Loucy (cell line): ENCODE measurements at regions not wholly inside any gene's neighbourhood (a gene's known extent, or its start where the extent isn't known, plus 50 kb on each side); places are given as distances from the start of the nearest gene placed in this dataset.

Source experiments
- H2AFZ ChIP-seq: fragments of 200-600 bp; sonication (generic); 2 replicates; pipeline ENCODE4 v1.6.0; 2016; ENCODE audit warnings: antibody characterized with exemption, mild to moderate bottlenecking, low read length, moderate library complexity
- H3F3A ChIP-seq: fragments of 200-600 bp; 2 replicates; pipeline ENCODE4 v1.6.0; 2016; ENCODE audit warnings: antibody characterized with exemption, low read depth, mild to moderate bottlenecking
- H3K27me3 ChIP-seq: fragments of 200-600 bp; sonication (generic); 2 replicates; pipeline ENCODE4 v1.6.1; 2014; ENCODE audit warnings: low read length, mild to moderate bottlenecking; ENCODE audit not compliant: insufficient read depth, poor library complexity, severe bottlenecking
- H3K36me3 ChIP-seq: fragments of 200-600 bp; sonication (generic); 2 replicates; pipeline ENCODE4 v1.6.1; 2016; ENCODE audit warnings: low read length; ENCODE audit not compliant: insufficient read depth
- H3K4me1 ChIP-seq: fragments of 200-600 bp; sonication (generic); 2 replicates; pipeline ENCODE4 v1.5.1; 2014; ENCODE audit warnings: low read length, mild to moderate bottlenecking; ENCODE audit not compliant: insufficient read depth, poor library complexity, severe bottlenecking
- H3K4me2 ChIP-seq: fragments of 200-600 bp; sonication (generic); 2 replicates; pipeline ENCODE4 v1.6.0; 2014; ENCODE audit warnings: antibody characterized with exemption, low read length, low read depth, mild to moderate bottlenecking; ENCODE audit not compliant: poor library complexity, severe bottlenecking
- H3K4me3 ChIP-seq: fragments of 200-600 bp; sonication (generic); 2 replicates; pipeline ENCODE4 v1.5.1; 2014; ENCODE audit warnings: low read length, mild to moderate bottlenecking, mixed read lengths; ENCODE audit not compliant: poor library complexity, severe bottlenecking
- H3K79me2 ChIP-seq: fragments of 200-600 bp; sonication (generic); 2 replicates; pipeline ENCODE4 v1.6.1; 2014; ENCODE audit warnings: low read length; ENCODE audit not compliant: insufficient read depth
- H3K9ac ChIP-seq: fragments of 200-600 bp; sonication (generic); 2 replicates; pipeline ENCODE4 v1.6.0; 2014; ENCODE audit warnings: mild to moderate bottlenecking, low read depth, low read length, moderate library complexity; ENCODE audit not compliant: poor library complexity, severe bottlenecking
- H3K9me2 ChIP-seq: fragments of 200-600 bp; sonication (generic); replicated peaks from 2 replicates; pipeline ENCODE4 v1.6.1; 2016; ENCODE audit warnings: low read depth, low read length, mixed read lengths
- H3K9me3 ChIP-seq: fragments of 200-600 bp; sonication (generic); 2 replicates; pipeline ENCODE4 v1.6.1; 2014; ENCODE audit warnings: mild to moderate bottlenecking, antibody characterized with exemption, low read length, low read depth; ENCODE audit not compliant: insufficient read depth
- H4K20me1 ChIP-seq: fragments of 200-600 bp; sonication (generic); 2 replicates; pipeline ENCODE4 v1.6.0; 2014; ENCODE audit warnings: antibody characterized with exemption, low read length, mild to moderate bottlenecking; ENCODE audit not compliant: insufficient read depth, poor library complexity, severe bottlenecking
- EZH2phosphoT487 ChIP-seq: fragments of 200-600 bp; IDR thresholded peaks from 2 replicates; pipeline ENCODE4 v1.6.1; 2018; ENCODE audit warnings: antibody characterized with exemption, mild to moderate bottlenecking, moderate library complexity, borderline replicate concordance
- TF ChIP-seq, protein P1 (sequence below): fragments of 200-600 bp; sonication (generic); conservative IDR thresholded peaks from 2 replicates; pipeline ENCODE4 v1.5.1; 2014; ENCODE audit warnings: mild to moderate bottlenecking, antibody characterized with exemption, low read length

GRCh38 chr3:101170062-101170771 is 150.2 kb downstream of the IMPG2 start:
- Histone ChIP-seq H3K27me3 (no peaks in the 10 kb centered on the region), H2AFZ (no peak overlapping the region), H3K79me2 (no peaks in the 10 kb centered on the region), H3K9me3 (no peaks in the 10 kb centered on the region), H3K4me2 (no peak overlapping the region), H4K20me1 (no peaks in the 10 kb centered on the region), H3K4me1 (no peaks in the 10 kb centered on the region), H3K9me2 (no peaks in the 10 kb centered on the region), H3K4me3 (no peak overlapping the region), H3F3A (no peaks in the 10 kb centered on the region), H3K36me3 (no peaks in the 10 kb centered on the region), H3K9ac (no peak overlapping the region)
- TF ChIP-seq, protein P1, sequence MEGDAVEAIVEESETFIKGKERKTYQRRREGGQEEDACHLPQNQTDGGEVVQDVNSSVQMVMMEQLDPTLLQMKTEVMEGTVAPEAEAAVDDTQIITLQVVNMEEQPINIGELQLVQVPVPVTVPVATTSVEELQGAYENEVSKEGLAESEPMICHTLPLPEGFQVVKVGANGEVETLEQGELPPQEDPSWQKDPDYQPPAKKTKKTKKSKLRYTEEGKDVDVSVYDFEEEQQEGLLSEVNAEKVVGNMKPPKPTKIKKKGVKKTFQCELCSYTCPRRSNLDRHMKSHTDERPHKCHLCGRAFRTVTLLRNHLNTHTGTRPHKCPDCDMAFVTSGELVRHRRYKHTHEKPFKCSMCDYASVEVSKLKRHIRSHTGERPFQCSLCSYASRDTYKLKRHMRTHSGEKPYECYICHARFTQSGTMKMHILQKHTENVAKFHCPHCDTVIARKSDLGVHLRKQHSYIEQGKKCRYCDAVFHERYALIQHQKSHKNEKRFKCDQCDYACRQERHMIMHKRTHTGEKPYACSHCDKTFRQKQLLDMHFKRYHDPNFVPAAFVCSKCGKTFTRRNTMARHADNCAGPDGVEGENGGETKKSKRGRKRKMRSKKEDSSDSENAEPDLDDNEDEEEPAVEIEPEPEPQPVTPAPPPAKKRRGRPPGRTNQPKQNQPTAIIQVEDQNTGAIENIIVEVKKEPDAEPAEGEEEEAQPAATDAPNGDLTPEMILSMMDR = no peak
- no peak for TF ChIP-seq EZH2phosphoT487

DNA sequence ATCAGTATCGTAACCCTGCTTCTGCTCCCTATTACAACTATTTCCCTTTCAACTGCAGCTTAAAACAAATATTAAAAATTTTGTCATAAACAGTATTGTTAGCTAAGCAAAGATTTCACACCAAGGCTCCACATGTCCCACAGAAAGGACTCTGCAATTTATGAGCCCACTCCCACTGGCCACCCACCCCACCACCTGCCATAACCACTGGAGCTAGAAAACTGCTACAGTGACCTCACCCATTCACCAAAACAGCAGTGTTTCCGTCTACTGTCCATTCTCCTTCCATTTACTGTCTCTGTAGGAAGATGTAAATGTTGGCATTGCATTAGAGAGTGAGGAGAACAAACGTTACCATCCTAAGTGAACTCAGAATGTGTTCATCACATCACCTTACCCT is 150.9 kb downstream of the IMPG2 start:
- Histone ChIP-seq H3K36me3 (no peaks in the 10 kb centered on the region), H3K79me2 (no peaks in the 10 kb centered on the region), H3K9me3 (no peaks in the 10 kb centered on the region), H3K4me2 (no peak overlapping the region), H3K27me3 (no peaks in the 10 kb centered on the region), H3K9me2 (no peaks in the 10 kb centered on the region), H3K4me1 (no peaks in the 10 kb centered on the region), H2AFZ (no peak overlapping the region), H3F3A (no peaks in the 10 kb centered on the region), H4K20me1 (no peaks in the 10 kb centered on the region), H3K9ac (no peak overlapping the region), H3K4me3 (no peak overlapping the region)
- no peak for TF ChIP-seq EZH2phosphoT487
- TF ChIP-seq, protein P1 = no peak

- no peak overlapping the region for H2AFZ ChIP-seq
- H3K9me3 ChIP-seq = no peaks in the 10 kb centered on the region
- H3K36me3 ChIP-seq = no peaks in the 10 kb centered on the region
- TF ChIP-seq, protein P1 = no peak
- TF ChIP-seq EZH2phosphoT487 = no peak
- no peak overlapping the region for H3K4me2 ChIP-seq
- no peaks in the 10 kb centered on the region for H3K9me2 ChIP-seq
- no peaks in the 10 kb centered on the region for H3K4me1 ChIP-seq
- no peak overlapping the region for H3K9ac ChIP-seq
- no peaks in the 10 kb centered on the region for H3K79me2 ChIP-seq
- H3K27me3 ChIP-seq = no peaks in the 10 kb centered on the region
- no peaks in the 10 kb centered on the region for H4K20me1 ChIP-seq
- H3F3A ChIP-seq = no peaks in the 10 kb centered on the region
- no peak overlapping the region for H3K4me3 ChIP-seq
Observed at GRCh38 chr3:101167376-101167775, 153.0 kb downstream of the IMPG2 start.
